Body of pancreas (tissue), 4 donors: ENCODE measurements at regions not wholly inside any gene's neighbourhood (a gene's known extent, or its start where the extent isn't known, plus 50 kb on each side); places are given as distances from the start of the nearest gene placed in this dataset.

Source experiments
- ATAC-seq: fragments of 150-250 bp; one replicate; pipeline ENCODE4 v1.9.1; 2016
- DNase-seq, 4 donors: peaks; one replicate each; pipeline ENCODE4 v3.0.0-alpha.2; 2019
- H3K27ac ChIP-seq, 4 donors: fragments of 200-600 bp; sonication (generic); 1 replicate in 3 of 4; 2 replicates in 1 of 4; pipeline versions ENCODE4 v1.5.1 to v1.6.1; 2016 to 2019; ENCODE audit warnings: mild to moderate bottlenecking in 1 of 4, mixed read lengths in 1 of 4, moderate library complexity in 1 of 4
- H3K27me3 ChIP-seq, 2 donors: fragments of 200-600 bp; sonication (generic); one replicate each; pipeline ENCODE4 v1.6.0; 2016; ENCODE audit warnings: mild to moderate bottlenecking in 1 of 2
- H3K36me3 ChIP-seq, 2 donors: fragments of 200-600 bp; sonication (generic); replicated peaks in 1 of 2; 2 replicates each; pipeline ENCODE4 v1.5.1; 2016; ENCODE audit warnings: low read depth in 2 of 2; ENCODE audit not compliant: insufficient read depth in 1 of 2
- H3K4me1 ChIP-seq: fragments of 200-600 bp; sonication (generic); one replicate; pipeline ENCODE4 v1.6.0; 2016
- H3K4me3 ChIP-seq, 2 donors: fragments of 200-600 bp; sonication (generic); 1 replicate in 1 of 2; 2 replicates in 1 of 2; pipeline ENCODE4 v1.5.1; 2016 to 2019
- H3K9me3 ChIP-seq, 3 donors: fragments of 200-600 bp; sonication (generic); 1 replicate in 2 of 3; 2 replicates in 1 of 3; pipeline ENCODE4 v1.5.1; 2016
- POLR2A ChIP-seq, 3 donors: fragments of 450-650 bp; IDR thresholded peaks; one replicate each; pipeline ENCODE4 v1.6.1; 2016; ENCODE audit warnings: antibody characterized with exemption in 3 of 3, mild to moderate bottlenecking in 2 of 3
- WGBS, 2 donors: methylation state at CpG; one replicate each; pipeline ENCODE4 v1.1.5; 2017; 5-methylcytosine and 5-hydroxymethylcytosine counted together
- intact Hi-C: fragments of 100-400 bp; cut with DNase I; formaldehyde crosslinking; loops from one replicate; pipeline ENCODE4 v1.15.1; 2023
- TF ChIP-seq, protein P1 (sequence below), 7 experiments: fragments of 450-650 bp in 4 of 7; fragments of 200-600 bp in 3 of 7; sonication (generic) in 3 of 7; IDR thresholded peaks; one replicate each; pipeline ENCODE4 v1.5.1; 2016 to 2019; ENCODE audit warnings: antibody characterized with exemption in 7 of 7

DNA sequence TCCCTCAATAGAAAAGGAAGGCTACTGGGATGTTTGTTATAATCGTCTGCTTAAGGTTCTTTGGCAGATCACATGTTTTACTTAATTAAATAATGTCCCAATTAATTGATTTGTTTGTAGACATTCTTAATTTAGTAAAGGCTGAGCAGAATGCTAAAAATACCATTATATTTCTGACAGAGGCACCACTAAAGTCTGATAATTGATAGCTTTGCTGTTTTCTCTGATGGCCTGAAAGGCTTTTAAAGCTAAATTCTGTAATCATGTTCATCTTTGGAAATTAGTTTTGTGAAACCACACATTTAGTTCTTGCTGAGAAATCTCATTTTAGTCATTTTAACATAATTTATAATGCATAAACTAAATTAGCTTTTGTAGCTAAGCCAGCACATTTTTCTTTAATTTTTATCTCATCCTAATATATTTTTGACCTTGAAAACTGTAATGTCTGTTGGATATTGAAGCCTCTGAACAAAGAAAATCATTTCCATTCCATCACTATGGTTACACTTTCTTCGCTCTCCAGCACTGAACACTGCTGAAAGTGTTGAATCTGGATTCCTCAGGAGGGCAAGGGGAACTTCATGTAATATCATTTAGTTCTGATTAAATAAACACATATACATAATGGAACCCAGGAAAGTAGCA, 329.4 kb downstream of the ELAVL2 start:
- Histone ChIP-seq H3K4me3 (no peak overlapping the region), H3K9me3 (no peaks in the 10 kb centered on the region), H3K4me1 (no peaks in the 10 kb centered on the region), H3K36me3 (no peaks in the 10 kb centered on the region), H3K27me3 (no peaks in the 10 kb centered on the region), H3K27ac (no peak overlapping the region)
- ATAC-seq, result no peak
- intact Hi-C loops, result no loop called here
- WGBS, 2 donors, result 49 to 50% methylated on average over 2 of the region's 2 CpGs
- DNase-seq, result no peak
- TF ChIP-seq, protein P1, sequence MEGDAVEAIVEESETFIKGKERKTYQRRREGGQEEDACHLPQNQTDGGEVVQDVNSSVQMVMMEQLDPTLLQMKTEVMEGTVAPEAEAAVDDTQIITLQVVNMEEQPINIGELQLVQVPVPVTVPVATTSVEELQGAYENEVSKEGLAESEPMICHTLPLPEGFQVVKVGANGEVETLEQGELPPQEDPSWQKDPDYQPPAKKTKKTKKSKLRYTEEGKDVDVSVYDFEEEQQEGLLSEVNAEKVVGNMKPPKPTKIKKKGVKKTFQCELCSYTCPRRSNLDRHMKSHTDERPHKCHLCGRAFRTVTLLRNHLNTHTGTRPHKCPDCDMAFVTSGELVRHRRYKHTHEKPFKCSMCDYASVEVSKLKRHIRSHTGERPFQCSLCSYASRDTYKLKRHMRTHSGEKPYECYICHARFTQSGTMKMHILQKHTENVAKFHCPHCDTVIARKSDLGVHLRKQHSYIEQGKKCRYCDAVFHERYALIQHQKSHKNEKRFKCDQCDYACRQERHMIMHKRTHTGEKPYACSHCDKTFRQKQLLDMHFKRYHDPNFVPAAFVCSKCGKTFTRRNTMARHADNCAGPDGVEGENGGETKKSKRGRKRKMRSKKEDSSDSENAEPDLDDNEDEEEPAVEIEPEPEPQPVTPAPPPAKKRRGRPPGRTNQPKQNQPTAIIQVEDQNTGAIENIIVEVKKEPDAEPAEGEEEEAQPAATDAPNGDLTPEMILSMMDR (IDR thresholded peaks at IDR 0.05), result no peak
- no peak for TF ChIP-seq POLR2A (IDR thresholded peaks at IDR 0.05)

GRCh38 chr9:23497137-23497504, 328.9 kb downstream of the ELAVL2 start:
- no peaks in the 10 kb centered on the region for H3K9me3 ChIP-seq
- H3K27ac ChIP-seq, result no peak overlapping the region
- no peak for TF ChIP-seq POLR2A (IDR thresholded peaks at IDR 0.05)
- TF ChIP-seq, protein P1 (IDR thresholded peaks at IDR 0.05), result no peak
- WGBS, 2 donors, result 45 to 51% methylated on average over 4 of the region's 4 CpGs
- H3K4me1 ChIP-seq, result no peaks in the 10 kb centered on the region
- no peak overlapping the region for H3K4me3 ChIP-seq
- ATAC-seq (no peak), DNase-seq (no peak)
- no peaks in the 10 kb centered on the region for H3K27me3 ChIP-seq
- intact Hi-C loops, result no loop called here
- H3K36me3 ChIP-seq, result no peaks in the 10 kb centered on the region

DNA sequence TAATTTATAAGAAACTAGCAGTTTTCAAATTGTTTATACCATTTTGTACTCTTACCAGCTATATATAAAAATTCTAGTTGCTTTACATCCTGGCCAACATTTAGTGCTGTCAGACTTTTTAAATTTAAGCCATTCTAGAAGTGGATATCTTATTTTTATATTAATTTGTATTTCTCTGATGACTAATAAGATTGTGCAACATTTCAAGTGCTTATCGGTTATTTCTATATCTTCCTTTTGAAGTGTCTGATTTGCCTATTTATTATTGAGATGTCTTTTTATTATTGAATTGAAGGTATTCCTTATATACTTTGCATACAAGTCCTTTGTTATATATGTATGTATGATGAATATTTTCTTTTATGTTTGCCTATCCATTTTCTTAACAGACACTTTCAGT, 324.0 kb downstream of the ELAVL2 start:
- no peaks in the 10 kb centered on the region for H3K9me3 ChIP-seq
- no peaks in the 10 kb centered on the region for H3K36me3 ChIP-seq
- no peaks in the 10 kb centered on the region for H3K4me1 ChIP-seq
- no peak overlapping the region for H3K4me3 ChIP-seq
- TF ChIP-seq, protein P1 (IDR thresholded peaks at IDR 0.05), result no peak
- no peak for TF ChIP-seq POLR2A (IDR thresholded peaks at IDR 0.05)
- intact Hi-C loops, result no loop called here
- no peak overlapping the region for H3K27ac ChIP-seq
- 73 to 79% methylated on average over 1 of the region's 1 CpG for WGBS, 2 donors
- ATAC-seq (no peak), DNase-seq (no peak)
- no peaks in the 10 kb centered on the region for H3K27me3 ChIP-seq

- intact Hi-C loops, result no loop called here
- no peak for TF ChIP-seq POLR2A (IDR thresholded peaks at IDR 0.05)
- TF ChIP-seq, protein P1 (IDR thresholded peaks at IDR 0.05), result no peak
- H3K9me3 ChIP-seq, result no peaks in the 10 kb centered on the region
- no peak overlapping the region for H3K4me3 ChIP-seq
- no peak overlapping the region for H3K27ac ChIP-seq
- H3K4me1 ChIP-seq, result no peaks in the 10 kb centered on the region
- H3K36me3 ChIP-seq, result no peaks in the 10 kb centered on the region
- WGBS, 2 donors, result 76 to 80% methylated on average over 3 of the region's 3 CpGs
- DNase-seq, result no peak
- no peaks in the 10 kb centered on the region for H3K27me3 ChIP-seq
- no peak for ATAC-seq
Measured at GRCh38 chr9:23522952-23523351, 303.1 kb downstream of the ELAVL2 start.

- intact Hi-C loops, result no loop called here
- Histone ChIP-seq H3K4me3 (no peak overlapping the region), H3K36me3 (no peaks in the 10 kb centered on the region), H3K27ac (no peak overlapping the region), H3K4me1 (no peaks in the 10 kb centered on the region), H3K27me3 (no peaks in the 10 kb centered on the region), H3K9me3 (no peaks in the 10 kb centered on the region)
- TF ChIP-seq POLR2A (IDR thresholded peaks at IDR 0.05), result no peak
- TF ChIP-seq, protein P1 (IDR thresholded peaks at IDR 0.05), result no peak
- WGBS, 2 donors, result 46 to 68% methylated on average over 2 of the region's 2 CpGs
- no peak for DNase-seq
- ATAC-seq, result no peak
Measured at GRCh38 chr9:23524607-23525155, 301.4 kb downstream of the ELAVL2 start.
